ENCODE measurements at regions not wholly inside any gene's neighbourhood (a gene's known extent, or its start where the extent isn't known, plus 50 kb on each side); places are given as distances from the start of the nearest gene placed in this dataset.

- no peak for TF ChIP-seq NR3C1 (CRISPR knock-in tag; conservative IDR thresholded peaks at IDR 0.05; ENCODE audit: low read depth)
- no peak for TF ChIP-seq USF2 (CRISPR knock-in tag; IDR thresholded peaks at IDR 0.05)
- no peak for TF ChIP-seq CTCF (IDR thresholded peaks at IDR 0.05)
- TF ChIP-seq ATF1 (CRISPR knock-in tag; IDR thresholded peaks at IDR 0.05) = no peak
- TF ChIP-seq ZNF423 (CRISPR knock-in tag; IDR thresholded peaks at IDR 0.05) = no peak
Observed at GRCh38 chr12:118813778-118814357, 167.5 kb upstream of the SRRM4 start.
